NCI-H1417 treated with DMSO at 0.1 percent for 48 hours (cell line): ENCODE measurements at regions not wholly inside any gene's neighbourhood (a gene's known extent, or its start where the extent isn't known, plus 50 kb on each side); places are given as distances from the start of the nearest gene placed in this dataset.

Experiments used
- DNase-seq: peaks from one replicate; lab custom pipeline; 2025; lab: John Stamatoyannopoulos, UW

DNA sequence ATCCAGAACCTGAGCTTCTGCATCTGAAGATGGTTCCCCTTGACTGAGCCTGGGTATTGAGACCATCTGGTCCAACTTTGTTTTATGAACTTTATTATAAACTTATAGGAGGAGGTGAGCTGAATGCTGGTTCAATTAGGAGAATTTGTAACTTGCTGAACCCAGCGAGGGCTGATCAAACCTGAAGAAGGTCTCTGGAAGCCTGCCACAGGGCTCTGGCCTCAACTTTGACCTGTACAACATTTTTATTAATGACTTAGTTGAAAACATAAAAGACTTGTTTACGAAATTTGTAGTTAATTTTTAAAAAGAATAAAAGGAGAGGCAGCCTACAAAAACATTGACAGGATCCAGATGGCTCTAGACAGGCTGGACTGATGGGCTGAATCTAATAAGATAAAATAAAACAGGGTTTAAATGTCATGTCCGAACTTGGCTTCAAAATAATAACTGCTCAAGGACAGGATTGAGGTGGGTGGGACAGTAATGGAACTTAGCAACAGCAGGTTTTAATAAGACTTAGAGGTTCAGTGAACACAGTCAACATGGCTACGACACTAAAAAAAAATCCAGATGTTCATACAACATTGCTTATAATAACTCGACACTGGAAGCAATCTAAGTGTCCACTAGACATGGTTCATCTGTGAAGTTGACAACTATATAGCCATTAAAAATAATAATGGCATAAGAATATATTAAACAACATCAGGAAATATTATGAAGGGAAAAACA lies 53.4 kb upstream of the GJB5 start:
- no peak for DNase-seq
